GM23338 (cell line): ENCODE measurements at regions not wholly inside any gene's neighbourhood (a gene's known extent, or its start where the extent isn't known, plus 50 kb on each side); places are given as distances from the start of the nearest gene placed in this dataset.

Source experiments
- ATAC-seq: fragments of 200-7000 bp; cut with Tn5 transposase; 3 replicates; pipeline ENCODE4 v1.9.1; 2020
- DNase-seq: peaks from one replicate; pipeline ENCODE4 v3.0.0-alpha.2; 2015; ENCODE audit warnings: low spot score
- H2AFZ ChIP-seq: fragments of 200-600 bp; sonication (generic); 2 replicates; pipeline ENCODE4 v1.8.0; 2016; ENCODE audit warnings: antibody characterized with exemption, mild to moderate bottlenecking, moderate library complexity
- H3F3A ChIP-seq: fragments of 200-600 bp; sonication (generic); replicated peaks from 2 replicates; pipeline ENCODE4 v1.8.0; 2017; ENCODE audit warnings: antibody characterized with exemption, mixed run types, low read depth
- H3K27ac ChIP-seq: fragments of 200-600 bp; sonication (generic); 2 replicates; pipeline ENCODE4 v1.6.1; 2016; ENCODE audit warnings: low read depth
- H3K27me3 ChIP-seq: fragments of 200-600 bp; sonication (generic); 2 replicates; pipeline ENCODE4 v1.8.0; 2016; ENCODE audit warnings: mild to moderate bottlenecking, mixed run types, moderate library complexity; ENCODE audit not compliant: insufficient read depth
- H3K36me3 ChIP-seq: fragments of 200-600 bp; sonication (generic); 2 replicates; pipeline ENCODE4 v1.8.0; 2016; ENCODE audit warnings: mild to moderate bottlenecking; ENCODE audit not compliant: insufficient read depth
- H3K4me1 ChIP-seq: fragments of 200-600 bp; sonication (generic); 2 replicates; pipeline ENCODE4 v1.8.0; 2016; ENCODE audit warnings: mild to moderate bottlenecking, moderate library complexity; ENCODE audit not compliant: insufficient read depth
- H3K4me2 ChIP-seq: fragments of 200-600 bp; sonication (generic); 2 replicates; pipeline ENCODE4 v1.7.1; 2017; ENCODE audit warnings: mixed run types
- H3K4me3 ChIP-seq: fragments of 200-600 bp; sonication (generic); 2 replicates; pipeline ENCODE4 v1.6.1; 2016; ENCODE audit warnings: mixed run types
- H3K79me2 ChIP-seq: fragments of 200-600 bp; sonication (generic); replicated peaks from 2 replicates; pipeline ENCODE4 v1.8.0; 2017; ENCODE audit warnings: mild to moderate bottlenecking; ENCODE audit not compliant: insufficient read depth
- H3K9me2 ChIP-seq: fragments of 200-600 bp; sonication (generic); 2 replicates; pipeline ENCODE4 v1.8.0; 2017; ENCODE audit not compliant: insufficient read depth
- H4K20me1 ChIP-seq: fragments of 200-600 bp; sonication (generic); replicated peaks from 2 replicates; pipeline ENCODE4 v1.8.0; 2017; ENCODE audit warnings: mild to moderate bottlenecking; ENCODE audit not compliant: insufficient read depth
- H3K27ac Mint-ChIP-seq: 2 replicates; pipeline ENCODE4 v1.8.0; 2020; ENCODE audit warnings: inconsistent platforms, mild to moderate bottlenecking, moderate library complexity, mixed read lengths
- H3K27me3 Mint-ChIP-seq: 3 replicates; pipeline ENCODE4 v1.8.0; 2022; ENCODE audit warnings: low read depth, mild to moderate bottlenecking, moderate library complexity, mixed read lengths, inconsistent platforms; ENCODE audit not compliant: insufficient read depth, poor library complexity
- H3K36me3 Mint-ChIP-seq: 3 replicates; pipeline ENCODE4 v1.8.0; 2021; ENCODE audit warnings: low read depth, mild to moderate bottlenecking, inconsistent platforms, moderate library complexity, mixed read lengths
- H3K4me1 Mint-ChIP-seq: 3 replicates; pipeline ENCODE4 v1.8.0; 2020; ENCODE audit warnings: mild to moderate bottlenecking, inconsistent platforms, mixed read lengths
- H3K4me3 Mint-ChIP-seq: 3 replicates; pipeline ENCODE4 v1.8.0; 2021; ENCODE audit warnings: moderate library complexity, mild to moderate bottlenecking, inconsistent platforms, mixed read lengths
- H3K9me3 Mint-ChIP-seq: 3 replicates; pipeline ENCODE4 v1.8.0; 2020; ENCODE audit warnings: moderate library complexity, mild to moderate bottlenecking, inconsistent platforms, mixed read lengths
- CREB1 ChIP-seq: fragments of 250-450 bp; sonication (Bioruptor Pico); IDR thresholded peaks from 2 replicates; pipeline ENCODE4 v1.5.0; 2020; ENCODE audit warnings: low read depth, mild to moderate bottlenecking, moderate library complexity
- CTCF ChIP-seq, 2 experiments: fragments of 200-600 bp in 1 of 2; sonication (generic) in 1 of 2; conservative IDR thresholded peaks; 2 replicates each; pipeline versions ENCODE4 v1.5.1 to v1.6.1; 2016 to 2017; ENCODE audit warnings: antibody characterized with exemption in 2 of 2, low read depth in 2 of 2, mild to moderate bottlenecking in 2 of 2, moderate library complexity in 1 of 2
- ETS1 ChIP-seq: IDR thresholded peaks from 2 replicates; pipeline ENCODE4 v1.6.1; 2016; ENCODE audit warnings: antibody characterized with exemption
- EZH2 ChIP-seq: fragments of 200-600 bp; sonication (generic); IDR thresholded peaks from one replicate; pipeline ENCODE4 v1.8.0; 2017; ENCODE audit warnings: antibody characterized with exemption, mild to moderate bottlenecking, low read depth; ENCODE audit not compliant: unreplicated experiment
- EZH2phosphoT487 ChIP-seq: fragments of 200-600 bp; sonication (generic); IDR thresholded peaks from one replicate; pipeline ENCODE4 v1.8.1; 2018; ENCODE audit warnings: antibody characterized with exemption; ENCODE audit not compliant: unreplicated experiment
- JUNB ChIP-seq: IDR thresholded peaks from one replicate; pipeline ENCODE4 v1.6.1; 2016; ENCODE audit warnings: antibody characterized with exemption; ENCODE audit not compliant: unreplicated experiment
- NANOG ChIP-seq: IDR thresholded peaks from 2 replicates; pipeline ENCODE4 v1.6.1; 2016; ENCODE audit warnings: antibody characterized with exemption, borderline replicate concordance
- POLR2AphosphoS5 ChIP-seq: IDR thresholded peaks from 2 replicates; pipeline ENCODE4 v1.6.1; 2016; ENCODE audit warnings: antibody characterized with exemption, low read depth
- REST ChIP-seq: IDR thresholded peaks from one replicate; pipeline ENCODE4 v1.6.1; 2018; ENCODE audit warnings: antibody characterized with exemption; ENCODE audit not compliant: unreplicated experiment
- STAT1 ChIP-seq: IDR thresholded peaks from one replicate; pipeline ENCODE4 v1.6.1; 2016; ENCODE audit warnings: antibody characterized with exemption; ENCODE audit not compliant: unreplicated experiment
- ZNF114 ChIP-seq: fragments of 250-450 bp; sonication (Bioruptor Pico); IDR thresholded peaks from 2 replicates; pipeline ENCODE4 v1.5.0; 2020; ENCODE audit warnings: mild to moderate bottlenecking, moderate library complexity
- ZNF331 ChIP-seq: fragments of 250-450 bp; sonication (Bioruptor Pico); IDR thresholded peaks from 2 replicates; pipeline ENCODE4 v1.5.0; 2020; ENCODE audit warnings: low read depth, mild to moderate bottlenecking, moderate library complexity
- ZNF462 ChIP-seq: fragments of 250-450 bp; sonication (Bioruptor Pico); IDR thresholded peaks from 2 replicates; pipeline ENCODE4 v1.5.0; 2020; ENCODE audit warnings: mild to moderate bottlenecking, moderate library complexity

GRCh38 chr17:79522414-79522813, 88.4 kb downstream of the RBFOX3 start:
- DNase-seq (no peak), ATAC-seq (no peak)
- H3K9me3 Mint-ChIP-seq = no peaks in the 10 kb centered on the region
- H3K4me1 Mint-ChIP-seq = peaks cover 2% of the 10 kb centered on the region; the same call in 1 of the 3 replicates
- H3K79me2 ChIP-seq = no peaks in the 10 kb centered on the region
- no peak for TF ChIP-seq ZNF331 (CRISPR knock-in tag)
- no peak for TF ChIP-seq REST
- no peak for TF ChIP-seq CTCF (conservative IDR thresholded peaks at IDR 0.05; ENCODE audit: low read depth in 2 of 2)
- no peak for TF ChIP-seq ETS1
- no peak for TF ChIP-seq STAT1
- TF ChIP-seq NANOG = no peak
- TF ChIP-seq POLR2AphosphoS5 = no peak
- TF ChIP-seq ZNF462 (CRISPR knock-in tag) = no peak
- TF ChIP-seq ZNF114 (CRISPR knock-in tag) = no peak
- no peak for TF ChIP-seq JUNB
- no peak for TF ChIP-seq CREB1 (CRISPR knock-in tag)
- no peak for TF ChIP-seq EZH2
- TF ChIP-seq EZH2phosphoT487 = no peak
- no peaks in the 10 kb centered on the region for H3F3A ChIP-seq
- H3K27me3 Mint-ChIP-seq = peaks cover 15% of the 10 kb centered on the region
- H3K4me3 Mint-ChIP-seq = no peak overlapping the region
- H3K4me2 ChIP-seq = no peak overlapping the region
- H3K4me3 ChIP-seq = no peak overlapping the region
- H3K27ac ChIP-seq = 0 out of 2 replicates have a peak overlapping the region, but pooled peaks have one; percentile 14
- H3K27ac Mint-ChIP-seq = no peak overlapping the region
- H3K36me3 Mint-ChIP-seq = no peaks in the 10 kb centered on the region
- no peak overlapping the region for H2AFZ ChIP-seq
- no peaks in the 10 kb centered on the region; the same call in 1 of the 2 replicates for H4K20me1 ChIP-seq
- H3K27me3 ChIP-seq = no peaks in the 10 kb centered on the region
- no peaks in the 10 kb centered on the region for H3K4me1 ChIP-seq
- H3K36me3 ChIP-seq = no peaks in the 10 kb centered on the region
- no peaks in the 10 kb centered on the region for H3K9me2 ChIP-seq
